ENCODE measurements at regions not wholly inside any gene's neighbourhood (a gene's known extent, or its start where the extent isn't known, plus 50 kb on each side); places are given as distances from the start of the nearest gene placed in this dataset.
A peak's percentile ranks its signal among the peaks of the same experiment; 100 is the strongest.

GRCh38 chr2:14182227-14182946 is 450.1 kb upstream of the LRATD1 start:
- WGBS, 4 donors = 85 to 91% (median 91%) methylated on average over 9 to 16 of the region's 16 CpGs
- Histone ChIP-seq H3K36me3 (no peaks in the 10 kb centered on the region), H3K4me3 (no peak overlapping the region), H3K9me3 (no peaks in the 10 kb centered on the region), H3K27ac (no peak overlapping the region), H3K4me1 (no peaks in the 10 kb centered on the region), H3K27me3 (peaks cover 0 to 3% (median 0%) of the 10 kb centered on the region in 9 donors)
- no peak for TF ChIP-seq CTCF (IDR thresholded peaks at IDR 0.05)
- no peak for TF ChIP-seq POLR2A (IDR thresholded peaks at IDR 0.05)
- ATAC-seq (peak in 1 of 4 donors; percentile 24), DNase-seq (peak in 1 of 5 donors; percentile 44)
- intact Hi-C loops (cut with DNase I) = no loop called here

GRCh38 chr2:14185906-14186305 is 446.6 kb upstream of the LRATD1 start:
- intact Hi-C loops (cut with DNase I) = no loop called here
- ATAC-seq (no peak), DNase-seq (no peak)
- H3K27me3 ChIP-seq = no peaks in the 10 kb centered on the region
- 47 to 57% (median 54%) methylated on average over 2 of the region's 2 CpGs for WGBS, 4 donors
- no peaks in the 10 kb centered on the region for H3K4me1 ChIP-seq
- no peaks in the 10 kb centered on the region for H3K9me3 ChIP-seq
- TF ChIP-seq CTCF (IDR thresholded peaks at IDR 0.05) (no peak), POLR2A (IDR thresholded peaks at IDR 0.05) (no peak)
- no peak overlapping the region for H3K27ac ChIP-seq
- no peak overlapping the region for H3K4me3 ChIP-seq
- no peaks in the 10 kb centered on the region for H3K36me3 ChIP-seq

GRCh38 chr2:14188446-14188845 is 444.1 kb upstream of the LRATD1 start:
- no peak for ATAC-seq
- no peak overlapping the region for H3K4me3 ChIP-seq
- H3K27ac ChIP-seq = no peak overlapping the region
- WGBS, 4 donors = 76 to 78% (median 77%) methylated on average over 6 of the region's 6 CpGs
- TF ChIP-seq CTCF (IDR thresholded peaks at IDR 0.05) = no peak
- TF ChIP-seq POLR2A (IDR thresholded peaks at IDR 0.05) = no peak
- intact Hi-C loops (cut with DNase I) = no loop called here
- H3K27me3 ChIP-seq = no peaks in the 10 kb centered on the region
- H3K36me3 ChIP-seq = no peaks in the 10 kb centered on the region
- no peak for DNase-seq
- no peaks in the 10 kb centered on the region for H3K9me3 ChIP-seq
- no peaks in the 10 kb centered on the region for H3K4me1 ChIP-seq

- Histone ChIP-seq H3K4me1 (no peaks in the 10 kb centered on the region), H3K4me3 (no peak overlapping the region), H3K27me3 (no peaks in the 10 kb centered on the region), H3K27ac (no peak overlapping the region), H3K9me3 (no peaks in the 10 kb centered on the region), H3K36me3 (no peaks in the 10 kb centered on the region)
- no peak for ATAC-seq
- no peak for DNase-seq
- no peak for TF ChIP-seq POLR2A (IDR thresholded peaks at IDR 0.05)
- no peak for TF ChIP-seq CTCF (IDR thresholded peaks at IDR 0.05)
- 44 to 59% (median 51%) methylated on average over 2 of the region's 2 CpGs for WGBS, 4 donors
- intact Hi-C loops (cut with DNase I) = no loop called here
Observed at GRCh38 chr2:14189929-14190328, 442.6 kb upstream of the LRATD1 start.

All from heart left ventricle (tissue), 16 donors.